OCI-LY1 (cell line): ENCODE measurements at regions not wholly inside any gene's neighbourhood (a gene's known extent, or its start where the extent isn't known, plus 50 kb on each side); places are given as distances from the start of the nearest gene placed in this dataset.

Experiments used
- H2AFZ ChIP-seq: fragments of 200-600 bp; sonication (generic), shearing (Covaris generic); 2 replicates; pipeline ENCODE4 v1.6.0; 2014; ENCODE audit warnings: antibody characterized with exemption, mild to moderate bottlenecking, low read length
- H3F3A ChIP-seq: fragments of 200-600 bp; sonication (generic), shearing (Covaris generic); 2 replicates; pipeline ENCODE4 v1.6.0; 2014; ENCODE audit warnings: mild to moderate bottlenecking, antibody characterized with exemption, low read length, moderate library complexity; ENCODE audit not compliant: insufficient read depth
- H3K27ac ChIP-seq: fragments of 200-600 bp; sonication (generic); 2 replicates; pipeline ENCODE4 v1.5.1; 2014; ENCODE audit warnings: low read length, mixed run types, mild to moderate bottlenecking, low read depth; ENCODE audit not compliant: poor library complexity, severe bottlenecking
- H3K27me3 ChIP-seq: fragments of 200-600 bp; sonication (generic); 2 replicates; pipeline ENCODE4 v1.6.0; 2014; ENCODE audit warnings: antibody characterized with exemption, mild to moderate bottlenecking, low read length, moderate library complexity; ENCODE audit not compliant: insufficient read depth
- H3K36me3 ChIP-seq: fragments of 200-600 bp; sonication (generic); 2 replicates; pipeline ENCODE4 v1.6.1; 2014; ENCODE audit warnings: mild to moderate bottlenecking, antibody characterized with exemption, low read length, moderate library complexity, mixed read lengths; ENCODE audit not compliant: insufficient read depth
- H3K4me1 ChIP-seq: fragments of 200-600 bp; sonication (generic); 2 replicates; pipeline ENCODE4 v1.5.1; 2014; ENCODE audit warnings: mild to moderate bottlenecking, low read length, moderate library complexity; ENCODE audit not compliant: insufficient read depth, severe bottlenecking
- H3K4me2 ChIP-seq: fragments of 200-600 bp; sonication (generic), shearing (Covaris generic); 2 replicates; pipeline ENCODE4 v1.6.1; 2014; ENCODE audit warnings: low read length
- H3K4me3 ChIP-seq: fragments of 200-600 bp; sonication (generic); 2 replicates; pipeline ENCODE4 v1.5.1; 2014; ENCODE audit warnings: low read length, low read depth, mild to moderate bottlenecking, mixed read lengths; ENCODE audit not compliant: poor library complexity, severe bottlenecking
- H3K79me2 ChIP-seq: fragments of 200-600 bp; shearing (Covaris generic); 2 replicates; pipeline ENCODE4 v1.6.1; 2016; ENCODE audit warnings: mixed run types, low read length, mixed read lengths; ENCODE audit not compliant: insufficient read depth
- H3K9ac ChIP-seq: fragments of 200-600 bp; sonication (generic), shearing (Covaris generic); 2 replicates; pipeline ENCODE4 v1.6.1; 2014; ENCODE audit warnings: mild to moderate bottlenecking, low read length, mixed read lengths
- H3K9me2 ChIP-seq: fragments of 200-600 bp; sonication (generic), shearing (Covaris generic); 2 replicates; pipeline ENCODE4 v1.6.1; 2014; ENCODE audit warnings: low read depth, mild to moderate bottlenecking, low read length, mixed read lengths
- H3K9me3 ChIP-seq: fragments of 200-600 bp; shearing (Covaris generic); 2 replicates; pipeline ENCODE4 v1.6.1; 2014; ENCODE audit warnings: low read length, mixed read lengths
- H4K20me1 ChIP-seq: fragments of 200-600 bp; sonication (generic), shearing (Covaris generic); 2 replicates; pipeline ENCODE4 v1.6.0; 2016; ENCODE audit warnings: mild to moderate bottlenecking, low read length; ENCODE audit not compliant: insufficient read depth
- CTCF ChIP-seq: fragments of 200-600 bp; sonication (generic), shearing (Covaris generic); IDR thresholded peaks from 2 replicates; pipeline ENCODE4 v1.5.1; 2017; ENCODE audit warnings: mild to moderate bottlenecking, antibody characterized with exemption, low read length, moderate library complexity, mixed read lengths
- EZH2 ChIP-seq: fragments of 200-600 bp; sonication (generic), shearing (Covaris generic); IDR thresholded peaks from 2 replicates; pipeline ENCODE4 v1.8.0; 2017; ENCODE audit warnings: borderline replicate concordance, mixed run types, mild to moderate bottlenecking, antibody characterized with exemption, low read length, moderate library complexity, mixed read lengths

- Histone ChIP-seq H3K4me3 (no peak overlapping the region), H3K27ac (no peak overlapping the region), H3K9me2 (no peaks in the 10 kb centered on the region), H3K9me3 (no peaks in the 10 kb centered on the region), H3F3A (no peaks in the 10 kb centered on the region), H3K4me1 (no peaks in the 10 kb centered on the region), H3K27me3 (no peaks in the 10 kb centered on the region), H3K4me2 (no peak overlapping the region), H3K36me3 (no peaks in the 10 kb centered on the region), H3K9ac (no peak overlapping the region), H2AFZ (no peak overlapping the region), H3K79me2 (no peaks in the 10 kb centered on the region), H4K20me1 (no peaks in the 10 kb centered on the region)
- no peak for TF ChIP-seq EZH2
- TF ChIP-seq CTCF, result no peak
Measured at GRCh38 chr5:2958976-2959375, 207.5 kb upstream of the IRX2 start.

DNA sequence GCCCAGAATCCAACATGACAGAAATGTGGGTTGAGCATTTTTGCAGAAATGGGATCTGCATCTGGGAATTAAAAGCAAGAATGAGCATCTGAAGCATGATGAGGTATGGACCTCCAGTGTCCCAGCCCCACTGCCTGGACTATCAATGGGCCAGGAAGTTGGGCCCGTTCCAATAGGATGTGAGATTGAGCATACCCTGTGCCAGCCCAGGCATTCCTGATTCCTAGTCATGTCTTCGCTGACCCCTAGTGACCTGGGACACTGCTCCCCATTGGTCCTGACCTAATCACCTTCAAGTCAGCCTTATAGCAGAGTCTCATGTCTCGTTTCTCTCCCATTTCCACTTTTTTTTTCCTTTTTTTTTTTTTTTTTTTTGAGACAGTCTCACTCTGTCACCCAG is 197.4 kb upstream of the IRX2 start:
- no peaks in the 10 kb centered on the region for H3K4me1 ChIP-seq
- no peaks in the 10 kb centered on the region for H4K20me1 ChIP-seq
- H3K4me3 ChIP-seq, result no peak overlapping the region
- H3K79me2 ChIP-seq, result no peaks in the 10 kb centered on the region
- no peaks in the 10 kb centered on the region for H3K27me3 ChIP-seq
- H3K36me3 ChIP-seq, result no peaks in the 10 kb centered on the region
- no peaks in the 10 kb centered on the region for H3K9me2 ChIP-seq
- H3K9me3 ChIP-seq, result no peaks in the 10 kb centered on the region
- H3F3A ChIP-seq, result no peaks in the 10 kb centered on the region
- no peak overlapping the region for H3K9ac ChIP-seq
- TF ChIP-seq EZH2 (no peak), CTCF (no peak)
- no peak overlapping the region for H3K27ac ChIP-seq
- H2AFZ ChIP-seq, result no peak overlapping the region
- no peak overlapping the region for H3K4me2 ChIP-seq

DNA sequence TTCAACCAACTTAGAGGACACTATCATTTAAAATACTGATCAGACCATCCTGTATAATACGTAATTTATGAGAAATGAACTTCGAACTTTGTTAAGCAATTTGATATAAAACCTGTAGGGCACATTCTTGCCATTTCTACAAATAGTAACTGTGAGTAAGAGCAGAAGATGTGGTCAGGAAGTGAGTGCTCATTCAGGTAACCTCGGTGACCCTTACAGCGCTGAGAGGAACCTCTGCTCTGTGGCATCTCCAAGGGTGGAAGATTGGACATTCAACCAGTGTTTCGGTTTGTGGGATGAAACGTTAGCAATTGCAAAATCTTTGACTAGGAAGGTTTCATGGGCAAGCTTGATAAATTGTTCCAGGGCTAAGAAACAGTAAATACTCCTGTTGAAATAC is 194.8 kb upstream of the IRX2 start:
- no peak overlapping the region for H3K27ac ChIP-seq
- H3K4me3 ChIP-seq, result no peak overlapping the region
- no peaks in the 10 kb centered on the region for H3K4me1 ChIP-seq
- H3K36me3 ChIP-seq, result no peaks in the 10 kb centered on the region
- H4K20me1 ChIP-seq, result no peaks in the 10 kb centered on the region
- H3K79me2 ChIP-seq, result no peaks in the 10 kb centered on the region
- H3K9me2 ChIP-seq, result no peaks in the 10 kb centered on the region
- H3K4me2 ChIP-seq, result no peak overlapping the region
- TF ChIP-seq EZH2 (no peak), CTCF (no peak)
- no peaks in the 10 kb centered on the region for H3F3A ChIP-seq
- no peak overlapping the region for H3K9ac ChIP-seq
- H2AFZ ChIP-seq, result no peak overlapping the region
- no peaks in the 10 kb centered on the region for H3K9me3 ChIP-seq
- no peaks in the 10 kb centered on the region for H3K27me3 ChIP-seq
